ENCODE measurements at regions not wholly inside any gene's neighbourhood (a gene's known extent, or its start where the extent isn't known, plus 50 kb on each side); places are given as distances from the start of the nearest gene placed in this dataset.
"Not testable (repeated sequence)": the region's sequence is repeated elsewhere in the genome, so short reads cannot be mapped to it uniquely, and the experiment has no call there.

DNA sequence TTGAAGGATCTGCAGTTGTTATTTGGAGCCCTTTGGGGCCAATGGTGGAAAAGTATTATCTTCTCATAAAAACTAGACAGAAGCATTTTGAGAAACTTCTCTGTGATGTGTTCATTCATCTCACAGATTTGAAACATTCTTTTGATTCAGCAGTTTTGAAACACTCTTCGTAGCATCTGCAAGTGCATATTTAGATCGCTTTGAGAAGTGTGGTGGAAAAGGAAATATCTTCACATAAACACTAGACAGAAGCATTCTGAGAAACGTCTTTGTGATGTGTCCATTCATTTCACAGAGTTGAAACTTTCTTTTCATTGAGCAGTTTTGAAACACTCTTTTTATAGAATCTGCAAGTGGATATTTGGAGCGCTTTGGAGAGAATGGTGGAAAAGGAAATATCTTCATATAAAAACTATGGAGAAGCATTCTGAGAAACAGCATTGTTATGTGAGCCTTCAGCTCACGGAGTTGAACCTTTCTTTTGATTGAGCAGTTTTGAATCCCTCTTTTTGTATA lies 3164.1 kb downstream of the TUBA3C start:
- not testable (repeated sequence) for TF ChIP-seq POLR2A, CTCF, POLR2AphosphoS5 (IDR thresholded peaks at IDR 0.05)

Data from suprapubic skin (tissue), 4 donors.